OCI-LY3 (cell line): ENCODE measurements at regions not wholly inside any gene's neighbourhood (a gene's known extent, or its start where the extent isn't known, plus 50 kb on each side); places are given as distances from the start of the nearest gene placed in this dataset.

Experiments
- CTCF ChIP-seq: fragments of 200-600, 300-600 bp; sonication (generic); IDR thresholded peaks from 2 replicates; pipeline ENCODE4 v1.5.1; 2014; ENCODE audit warnings: antibody characterized with exemption, low read length, low read depth
- EZH2phosphoT487 ChIP-seq: fragments of 200-600 bp; shearing (Covaris generic); IDR thresholded peaks from 2 replicates; pipeline ENCODE4 v1.6.1; 2018; ENCODE audit warnings: antibody characterized with exemption, mixed run types, low read depth

GRCh38 chr5:74426506-74426905, 214.0 kb downstream of the ENC1 start:
- TF ChIP-seq CTCF (no peak), EZH2phosphoT487 (no peak)
